ENCODE measurements at regions not wholly inside any gene's neighbourhood (a gene's known extent, or its start where the extent isn't known, plus 50 kb on each side); places are given as distances from the start of the nearest gene placed in this dataset.
"Not testable (repeated sequence)": the region's sequence is repeated elsewhere in the genome, so short reads cannot be mapped to it uniquely, and the experiment has no call there.

DNA sequence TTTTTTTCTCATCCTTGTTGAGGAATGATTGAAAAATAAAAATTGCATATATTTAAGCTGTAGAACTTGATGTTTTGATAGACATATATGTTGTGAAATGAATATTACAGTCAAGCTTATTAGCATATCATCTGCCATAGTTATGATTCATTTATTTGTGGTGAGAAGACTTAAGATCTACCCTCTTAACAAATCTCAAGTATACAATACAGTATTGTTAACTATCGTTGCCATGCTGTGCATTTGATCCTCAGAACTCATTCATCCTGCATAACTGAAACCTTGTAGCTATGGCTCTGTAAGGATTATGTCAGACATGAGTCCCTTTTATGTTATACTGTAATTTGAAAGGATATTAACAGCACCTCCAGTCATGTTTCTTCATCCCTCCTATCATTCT is 2045.3 kb downstream of the ARAP2 start:
- DNase-seq = no peak

DNA sequence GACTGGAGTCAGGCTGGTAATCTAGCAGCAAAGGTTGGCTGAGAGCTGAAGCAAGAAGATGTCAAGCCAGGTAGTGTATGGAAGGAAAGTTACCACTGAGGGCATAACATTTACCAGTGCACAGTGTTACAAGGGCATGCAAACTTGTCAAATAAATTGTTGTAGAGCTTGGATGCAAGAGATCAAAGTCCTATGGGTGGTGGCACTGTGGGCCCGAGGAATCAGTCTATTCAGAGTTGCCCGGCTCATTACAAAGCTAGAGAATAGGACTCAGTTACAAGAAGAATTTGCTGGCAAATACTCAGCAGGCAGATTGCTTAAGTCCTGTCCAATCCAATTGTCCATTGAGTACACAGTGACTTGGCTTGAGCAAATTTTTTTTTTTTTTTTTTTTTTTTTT is 2043.8 kb downstream of the ARAP2 start:
- no peak for DNase-seq

DNA sequence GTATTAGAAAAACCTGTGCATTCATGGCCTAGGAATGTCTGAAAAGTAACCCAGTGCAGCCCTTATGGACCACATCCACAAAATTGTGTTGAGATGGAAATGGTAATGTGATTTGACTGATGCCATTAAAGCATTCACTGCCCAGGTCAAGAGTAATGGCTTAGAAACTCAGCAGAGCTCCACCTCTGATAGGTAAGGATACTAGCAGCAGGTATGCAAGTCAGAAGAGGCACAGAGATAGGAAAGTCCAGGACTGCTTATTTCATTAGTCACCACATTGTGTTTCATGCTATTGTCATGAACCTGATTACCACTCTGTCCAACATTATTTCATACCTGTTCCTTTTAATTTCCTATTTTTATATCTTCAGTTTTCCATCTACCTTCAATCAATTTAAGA is 2042.2 kb downstream of the ARAP2 start:
- DNase-seq = no peak

DNA sequence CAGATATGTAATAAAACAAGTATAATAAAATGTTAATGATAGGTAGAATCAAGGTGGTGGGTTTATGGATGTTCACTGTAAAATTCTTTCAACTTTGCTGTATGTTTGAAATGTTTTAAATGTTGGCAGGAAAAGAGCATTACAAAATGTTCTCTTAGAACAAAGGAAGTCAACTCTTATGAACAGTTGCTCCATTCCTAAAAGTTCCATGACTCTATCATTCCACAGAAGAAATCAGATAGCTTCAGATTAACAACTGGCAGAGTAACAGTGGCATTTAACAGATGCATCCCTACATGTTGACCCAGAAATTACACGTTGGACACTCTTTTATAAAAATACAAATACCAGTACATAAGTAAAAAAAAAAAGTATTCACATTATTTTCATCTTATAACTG is 2023.7 kb downstream of the ARAP2 start:
- DNase-seq = no peak

DNA sequence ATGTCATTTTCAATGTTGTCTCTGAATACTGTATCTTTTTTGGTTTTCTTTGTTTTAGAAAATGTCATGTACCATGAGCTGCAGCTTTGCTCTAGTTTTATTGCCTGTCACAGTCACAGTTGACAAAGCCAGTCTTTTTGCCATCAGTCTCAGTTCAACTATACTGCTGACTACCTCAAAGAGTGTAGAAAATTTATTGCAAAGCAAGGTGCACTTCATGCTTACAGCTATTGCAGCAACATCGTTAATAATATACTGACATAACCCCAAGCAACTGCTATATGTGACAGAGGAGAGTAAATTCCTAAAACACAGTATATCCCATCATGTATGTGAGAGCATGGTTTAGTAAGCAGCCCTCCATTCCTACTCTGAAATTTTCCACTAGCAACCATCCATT is 2022.3 kb downstream of the ARAP2 start:
- DNase-seq = no peak

DNA sequence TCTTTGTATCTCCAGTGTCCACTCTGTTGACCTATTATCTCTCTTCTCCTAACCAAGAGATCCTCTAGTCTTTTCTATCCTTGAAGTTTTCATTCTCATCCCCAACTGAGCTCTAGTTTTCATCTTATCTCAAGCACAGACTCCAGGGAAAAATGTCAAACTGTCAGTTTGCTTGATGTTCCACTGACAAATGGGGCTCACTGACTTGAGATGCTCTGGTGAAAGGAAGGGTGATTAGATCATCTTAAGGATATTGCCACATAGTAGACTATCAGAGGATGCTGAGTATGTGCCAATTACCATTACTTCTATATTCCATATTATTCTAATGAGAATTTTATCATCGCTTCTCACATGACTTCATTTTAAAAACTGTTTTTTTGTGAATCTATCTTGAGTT is 2008.2 kb downstream of the ARAP2 start:
- no peak for DNase-seq

DNA sequence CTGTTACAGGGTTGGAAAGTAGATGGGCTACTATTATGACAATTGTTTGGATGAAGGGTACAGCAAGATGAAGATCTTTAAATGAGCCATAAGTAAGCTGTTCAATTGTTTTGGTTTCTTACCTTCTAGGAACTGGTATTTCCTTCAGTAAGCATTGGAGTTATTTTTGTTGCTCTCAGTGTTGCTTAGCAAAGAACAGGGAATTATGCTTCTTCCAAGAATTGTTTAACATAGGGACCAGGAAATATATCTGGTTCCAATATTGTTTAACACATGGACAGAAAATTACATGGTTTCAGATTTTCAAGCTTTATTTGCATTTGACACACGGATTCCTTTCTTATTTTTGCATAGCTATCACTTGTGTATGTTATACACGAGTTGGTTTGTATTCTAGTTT is 1999.0 kb downstream of the ARAP2 start:
- DNase-seq = no peak

DNA sequence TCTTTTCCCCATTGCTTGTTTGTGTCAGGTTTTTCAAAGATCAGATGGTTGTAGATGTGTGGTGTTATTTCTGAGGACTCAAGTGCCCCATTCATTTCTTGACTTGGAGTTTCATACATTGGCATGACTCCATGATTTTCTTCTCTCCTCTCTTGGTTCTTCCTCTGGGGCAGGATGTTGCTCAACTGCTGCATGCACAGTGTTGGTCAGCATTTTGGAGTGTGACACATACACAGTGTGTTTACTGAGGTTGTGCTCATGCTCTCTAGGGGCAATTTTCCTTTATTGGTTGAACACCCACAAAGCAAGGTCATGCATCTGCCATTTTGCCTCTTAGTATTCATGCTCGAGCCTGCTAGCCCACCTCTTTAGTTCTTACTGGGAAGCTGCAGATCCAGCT is 1993.8 kb downstream of the ARAP2 start:
- no peak for DNase-seq

DNA sequence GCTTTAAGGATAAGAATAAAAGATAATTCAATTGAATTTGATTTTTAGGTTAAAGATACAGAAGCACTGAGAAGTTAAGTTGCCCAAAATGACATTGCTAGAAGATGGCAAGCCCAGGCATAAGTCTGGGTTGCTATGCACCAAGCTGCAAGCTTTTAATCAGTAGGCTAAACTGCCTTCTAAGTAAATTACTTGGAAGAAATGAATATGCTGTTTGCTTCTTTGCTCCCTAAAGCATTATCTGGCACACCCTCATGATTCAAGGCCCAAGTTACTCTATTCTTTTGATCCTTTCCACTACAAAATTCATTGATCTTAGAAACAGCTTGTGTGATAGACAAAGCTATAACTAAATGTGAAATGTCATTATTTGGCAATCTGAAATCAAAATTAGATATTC is 1991.1 kb downstream of the ARAP2 start:
- no peak for DNase-seq

DNA sequence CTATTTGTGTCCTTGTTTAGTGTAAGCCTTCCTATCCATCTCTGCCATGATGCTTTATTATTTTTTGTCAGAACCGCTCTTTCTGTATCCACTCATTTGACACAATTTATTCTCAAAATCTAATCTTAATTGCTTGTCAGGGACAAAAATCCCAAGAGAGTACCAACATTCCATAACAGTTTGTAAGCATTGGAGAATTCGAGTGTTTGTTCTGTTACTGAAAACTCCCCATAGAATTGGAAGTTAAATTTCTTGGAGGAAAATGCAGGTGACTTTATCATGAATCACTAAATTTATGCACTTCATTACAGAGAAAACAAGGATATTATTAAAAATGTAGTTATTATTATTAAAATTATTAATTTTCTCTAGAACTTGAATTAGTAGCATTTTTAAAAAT is 1986.1 kb downstream of the ARAP2 start:
- DNase-seq = no peak

DNA sequence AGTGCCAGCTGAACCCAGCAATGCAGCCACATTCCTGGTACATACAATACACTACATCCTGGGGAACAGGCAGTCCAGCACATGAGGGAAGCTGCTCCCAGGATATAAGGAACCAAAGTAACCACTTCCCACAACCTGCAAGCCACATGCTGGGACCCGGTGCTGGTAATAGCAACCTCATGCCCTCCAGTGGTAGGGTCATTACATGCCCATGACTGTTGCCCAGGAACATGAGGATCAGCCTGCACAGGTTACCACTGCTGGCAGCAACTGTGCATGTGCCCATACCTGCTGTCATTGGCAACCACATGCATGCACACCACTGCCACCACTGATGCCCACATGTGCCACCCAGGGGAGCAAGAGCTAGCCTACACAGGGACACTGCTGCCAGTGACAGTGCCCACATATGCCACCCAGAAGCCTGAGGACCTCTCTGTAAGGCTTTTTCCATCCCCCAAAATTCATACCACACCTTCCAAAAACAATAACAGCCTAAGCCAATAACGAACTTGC is 1982.5 kb downstream of the ARAP2 start:
- DNase-seq = no peak

DNA sequence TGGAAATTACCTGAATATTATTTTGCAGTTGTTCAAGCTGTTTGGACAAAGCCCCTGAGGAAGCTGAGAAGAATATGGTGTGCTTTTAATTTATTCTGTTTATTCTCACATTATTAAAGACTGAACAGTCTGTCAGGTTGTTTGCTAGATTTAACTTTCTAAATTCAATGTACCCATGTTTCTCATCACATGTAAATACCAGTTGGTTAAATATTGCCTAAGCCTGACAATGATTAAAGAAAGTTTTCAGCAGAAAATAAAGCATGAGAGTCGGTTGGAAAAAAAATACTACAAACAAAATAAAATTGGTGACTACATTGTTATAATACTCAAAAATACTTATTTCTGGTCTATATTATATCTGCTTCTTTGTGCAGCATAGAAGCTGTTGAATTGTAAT is 1974.7 kb downstream of the ARAP2 start:
- no peak for DNase-seq

DNA sequence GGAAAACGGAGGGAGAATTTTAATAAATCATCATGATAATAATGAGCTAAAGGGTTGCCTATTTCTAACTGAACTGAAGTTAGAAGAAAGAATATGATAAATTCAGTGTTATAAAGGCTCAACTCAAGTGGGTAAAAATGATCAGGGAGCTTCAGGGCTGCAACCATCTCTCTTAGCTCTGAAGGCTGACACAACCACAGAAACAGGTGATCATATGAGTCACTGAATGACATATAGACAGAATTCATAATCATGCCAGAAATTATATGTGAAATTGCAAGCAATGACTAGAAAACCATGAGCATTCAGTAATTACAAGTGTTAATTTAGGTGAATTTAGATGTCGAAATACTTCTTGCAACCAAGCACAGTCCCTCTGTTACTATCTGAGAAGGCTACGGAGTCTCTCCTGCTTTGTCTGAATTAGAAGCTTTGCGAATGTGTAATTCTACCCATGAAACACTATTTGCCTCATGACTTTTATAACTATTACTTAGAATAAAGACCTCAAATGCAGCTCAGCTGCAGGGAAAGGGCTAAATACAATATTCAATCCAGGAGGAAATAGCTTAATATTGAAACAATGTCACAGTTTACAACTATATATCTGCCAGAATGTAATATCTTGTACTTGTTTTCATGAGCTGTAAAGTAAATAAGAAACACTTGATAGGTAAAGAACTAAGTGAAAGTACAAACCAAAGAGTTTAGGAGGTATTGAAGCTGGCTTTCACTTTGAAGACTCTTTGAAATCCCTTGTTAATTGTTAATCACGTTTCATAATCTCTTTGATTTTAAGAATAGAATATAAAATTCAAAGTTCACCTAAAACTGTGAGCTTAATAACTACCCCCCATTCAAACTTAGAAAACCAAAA is 1972.6 kb downstream of the ARAP2 start:
- DNase-seq = no peak

DNA sequence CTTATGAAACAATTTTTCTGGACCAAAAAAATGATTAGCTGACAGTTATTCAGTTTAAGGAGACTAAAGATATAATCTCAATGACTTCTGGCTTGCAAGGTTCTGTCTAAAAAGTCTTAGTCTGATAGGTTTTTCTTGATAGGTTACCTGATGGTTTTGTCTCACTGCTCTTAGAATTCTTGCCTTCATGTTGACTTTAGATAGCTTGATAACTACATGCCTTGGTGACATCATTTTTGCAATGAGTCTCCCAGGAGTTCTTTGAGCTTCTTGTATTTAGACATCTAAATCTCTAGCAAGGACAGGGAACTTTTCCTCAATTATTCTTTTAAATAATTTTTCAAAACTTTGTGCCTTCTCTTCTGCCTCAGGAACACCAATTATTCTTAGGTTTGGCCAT is 1965.3 kb downstream of the ARAP2 start:
- no peak for DNase-seq

DNA sequence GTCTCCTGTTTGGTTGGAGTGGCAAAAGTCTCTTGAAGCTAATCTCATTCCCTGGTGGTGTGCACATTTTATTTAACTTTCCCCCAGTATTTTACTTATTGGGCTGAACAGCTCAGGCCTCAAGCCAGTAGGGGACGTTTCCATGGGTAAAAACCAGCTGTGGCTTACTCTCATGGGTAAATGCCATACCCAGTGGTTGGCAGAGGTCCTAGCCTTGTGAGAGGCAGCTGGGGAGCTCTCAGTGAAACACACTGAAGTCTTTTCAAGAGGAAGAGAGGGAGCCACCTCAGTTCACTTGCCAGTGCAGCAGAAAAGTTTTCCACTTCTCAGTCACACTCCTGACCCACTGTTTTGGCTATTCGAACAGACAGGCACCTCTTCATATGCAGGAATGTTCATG is 1964.2 kb downstream of the ARAP2 start:
- no peak for DNase-seq

DNA sequence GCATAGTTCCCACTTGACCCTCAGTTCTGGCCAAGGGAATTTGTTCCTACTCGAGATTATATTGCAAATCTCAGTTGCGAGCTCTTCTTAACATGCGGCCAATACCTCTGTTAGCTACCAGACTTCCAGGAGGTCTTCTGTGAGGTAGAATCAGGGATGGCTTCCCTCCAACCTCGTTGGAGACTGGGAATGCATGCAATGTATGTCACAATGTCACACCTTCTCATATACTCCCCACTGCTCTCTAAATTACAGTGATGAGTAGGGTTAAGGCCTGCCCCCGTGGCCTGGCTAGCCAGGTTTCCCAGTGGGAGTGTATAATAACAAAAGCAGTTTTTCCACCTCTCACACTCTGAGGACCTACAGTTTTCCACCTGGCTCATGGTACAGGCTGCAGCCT is 1962.5 kb downstream of the ARAP2 start:
- no peak for DNase-seq

DNA sequence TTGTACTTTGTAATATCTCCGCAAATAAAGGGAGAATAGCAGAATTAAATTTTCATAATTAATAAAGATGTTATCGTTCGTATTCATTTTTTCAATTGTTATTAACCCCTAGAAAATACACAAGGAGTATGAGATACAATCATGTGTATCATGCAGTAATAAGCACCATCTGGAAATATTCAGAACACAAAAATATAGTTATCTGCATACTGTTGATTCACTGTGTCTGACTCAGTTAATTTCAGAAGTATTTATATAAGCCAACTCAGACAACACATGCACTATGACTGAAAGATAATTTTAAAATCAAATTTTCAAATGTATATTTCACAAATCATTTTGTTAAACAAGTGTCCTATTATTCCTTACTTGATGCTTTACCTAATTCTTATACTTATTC is 1954.8 kb downstream of the ARAP2 start:
- DNase-seq = no peak

DNA sequence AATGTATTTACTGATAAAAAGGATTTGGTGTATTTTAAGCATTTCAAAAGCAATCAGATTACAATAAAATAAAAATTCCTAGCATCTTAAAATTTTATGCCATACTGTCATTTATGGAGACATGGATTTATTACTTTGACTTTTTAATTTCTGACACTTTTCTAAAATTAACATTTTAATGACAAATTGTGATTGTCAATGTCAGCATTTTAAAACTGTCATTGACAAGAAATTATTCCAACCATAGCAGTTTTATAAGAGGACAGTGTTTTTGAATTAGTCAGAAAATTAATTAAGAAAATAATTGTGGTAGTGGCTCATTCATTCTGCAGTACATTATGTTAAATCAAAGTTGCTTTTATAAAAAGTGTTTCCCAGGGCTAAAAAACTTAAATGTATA is 1954.4 kb downstream of the ARAP2 start:
- DNase-seq = no peak

DNA sequence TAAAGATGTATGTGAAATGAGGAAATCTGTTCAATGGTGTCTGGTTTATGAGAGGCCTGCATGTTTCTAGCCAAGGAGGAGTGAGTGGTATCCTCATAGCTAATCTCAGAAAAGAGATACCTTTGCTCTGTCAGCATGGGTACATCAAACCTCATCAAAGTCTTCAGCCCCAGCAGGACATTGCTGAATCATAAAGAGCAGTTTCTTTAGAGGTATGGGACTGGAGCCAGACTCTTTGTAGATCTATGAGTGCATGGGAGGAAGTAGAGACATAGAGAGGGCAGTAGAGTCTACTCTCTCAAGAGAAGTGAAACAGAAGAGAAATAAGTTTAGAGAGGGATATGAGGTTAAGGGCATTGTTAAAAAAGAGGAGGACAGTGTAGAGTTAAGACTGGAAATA is 1950.9 kb downstream of the ARAP2 start:
- DNase-seq = no peak

DNA sequence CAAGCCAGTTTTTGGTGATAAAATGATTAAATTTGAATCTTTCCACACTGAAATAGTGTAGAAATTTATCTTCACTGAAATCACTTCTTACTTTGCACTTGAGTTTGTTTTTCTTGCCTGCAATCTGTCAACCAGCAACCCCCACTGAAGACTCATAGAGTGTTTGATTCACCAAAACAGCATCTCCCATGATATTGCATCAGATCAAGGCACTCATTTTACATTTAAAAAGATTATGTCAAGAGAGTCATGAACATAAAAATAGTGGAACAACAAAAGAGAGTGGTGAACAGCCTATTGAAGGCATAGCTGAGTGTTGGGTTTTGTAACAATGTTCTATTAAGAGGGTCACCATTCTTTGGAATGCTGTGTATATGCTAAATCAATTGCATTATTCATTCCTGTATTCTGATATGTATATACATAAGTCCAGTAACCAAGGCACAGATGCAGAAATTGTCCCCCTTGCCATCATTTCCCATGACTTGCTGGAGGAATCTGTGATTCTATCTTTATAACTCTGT is 1934.9 kb downstream of the ARAP2 start:
- no peak for DNase-seq

DNA sequence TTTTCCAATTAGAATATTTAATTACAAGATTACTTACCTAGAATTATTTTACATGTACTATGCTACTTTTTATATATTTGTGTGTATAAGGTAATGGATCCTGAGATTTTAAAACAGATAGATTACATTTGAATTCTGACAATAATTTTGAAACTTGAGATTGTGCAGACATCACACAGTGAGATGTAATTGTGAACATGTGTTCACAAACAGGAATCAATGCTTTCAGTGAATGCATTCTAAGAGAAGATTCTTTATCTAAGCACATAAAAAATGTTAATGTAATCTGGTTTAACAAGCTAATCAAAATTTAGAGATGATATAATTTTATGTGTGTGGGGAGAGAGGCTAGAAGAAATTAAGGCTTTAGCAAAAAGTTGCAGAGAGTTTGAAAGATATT is 1925.5 kb downstream of the ARAP2 start:
- no peak for DNase-seq

DNA sequence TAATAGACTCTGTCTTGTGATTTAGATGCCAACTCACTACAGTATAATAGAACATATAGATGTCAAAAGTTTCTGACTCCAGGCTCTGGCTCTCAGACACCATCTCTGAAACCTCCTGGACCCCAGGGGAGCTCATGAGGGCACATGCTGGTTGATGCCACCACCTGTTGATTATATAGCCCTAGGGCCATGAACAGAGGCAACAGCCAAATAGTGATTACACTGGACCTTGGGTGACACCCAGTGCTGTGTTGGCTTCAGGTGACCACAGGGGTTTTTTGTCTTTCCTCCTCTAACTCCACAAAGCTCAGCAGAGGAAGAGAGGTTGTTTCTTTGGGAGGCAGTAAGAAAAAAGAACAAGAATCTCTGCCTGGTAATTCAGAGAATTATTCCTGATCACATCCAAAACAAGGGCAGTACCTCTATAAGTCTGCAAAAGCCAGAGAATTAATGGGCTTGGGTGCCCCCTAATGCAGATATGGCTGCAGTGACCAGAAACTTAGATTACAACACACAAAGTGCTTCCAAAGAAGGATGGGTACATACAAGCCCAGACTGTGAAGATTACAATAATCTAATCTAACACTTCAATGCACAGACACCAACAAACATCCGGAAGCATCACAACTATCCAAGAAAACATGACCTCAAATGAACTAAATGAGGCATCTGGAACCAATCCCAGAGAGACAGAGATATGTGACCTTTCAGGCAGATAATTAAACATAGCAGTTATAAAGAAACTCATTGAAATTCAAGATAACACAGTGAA is 1920.6 kb downstream of the ARAP2 start:
- DNase-seq = peak; percentile 1

DNA sequence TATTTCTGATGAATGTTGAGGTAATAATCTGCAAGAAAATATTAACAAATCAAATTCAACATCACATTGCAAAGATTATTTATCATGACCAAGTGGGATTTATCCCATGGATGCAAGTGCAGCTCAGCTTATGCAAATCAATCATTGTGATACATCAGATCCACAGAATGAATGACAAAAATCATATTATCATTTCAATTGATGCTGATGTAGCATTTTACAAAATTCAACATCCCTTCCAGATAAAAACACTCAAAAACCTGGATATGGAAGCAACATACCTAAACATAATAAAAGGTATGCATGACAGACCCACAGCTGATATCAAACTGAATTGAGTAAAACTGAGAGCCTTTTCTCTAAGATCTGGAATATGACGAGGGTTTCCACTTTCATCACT is 1915.4 kb downstream of the ARAP2 start:
- DNase-seq = no peak

DNA sequence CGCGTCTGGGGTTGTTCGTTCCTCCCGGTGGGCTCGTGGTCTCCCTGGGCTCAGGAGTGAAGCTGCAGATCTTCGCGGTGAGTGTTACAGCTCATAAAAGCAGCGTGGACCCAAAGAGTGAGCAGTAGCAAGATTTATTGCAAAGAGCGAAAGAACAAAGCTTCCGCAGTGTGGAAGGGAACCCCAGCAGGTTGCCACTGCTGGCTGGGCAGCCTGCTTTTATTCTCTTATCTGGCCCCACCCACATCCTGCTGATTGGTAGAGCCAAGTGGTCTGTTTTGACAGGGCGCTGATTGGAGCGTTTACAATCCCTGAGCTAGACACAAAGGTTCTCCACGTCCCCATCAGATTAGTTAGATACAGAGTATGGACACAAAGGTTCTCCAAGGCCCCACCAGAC is 1909.2 kb downstream of the ARAP2 start:
- not testable (repeated sequence) for DNase-seq

Measured in COR-L47 (cell line).